Stimulated activated CD4-positive, alpha-beta T cell treated with anti-CD3 and anti-CD28 coated beads, Interleukin-12 subunit alpha, Interleukin-12 subunit beta, amount 100 ng/mL, for 48 hours (primary cell): ENCODE measurements at regions not wholly inside any gene's neighbourhood (a gene's known extent, or its start where the extent isn't known, plus 50 kb on each side); places are given as distances from the start of the nearest gene placed in this dataset.

ENCODE experiments used
- DNase-seq, 3 donors: peaks; one replicate each; pipeline ENCODE4 v3.0.0-alpha.2; 2020; ENCODE audit warnings: low read depth in 2 of 3, low spot score in 1 of 3

GRCh38 chr5:61951295-61951694, 354.7 kb upstream of the KIF2A start:
- DNase-seq: no peak

GRCh38 chr5:61953913-61954312, 352.1 kb upstream of the KIF2A start:
- no peak for DNase-seq

GRCh38 chr5:61964201-61964600, 341.8 kb upstream of the KIF2A start:
- no peak for DNase-seq

- DNase-seq: no peak
These were observed 340.9 kb upstream of the KIF2A start for GRCh38 chr5:61965069-61965468.

- DNase-seq: no peak
These were observed 340.5 kb upstream of the KIF2A start for GRCh38 chr5:61965490-61965889.

GRCh38 chr5:61966296-61966955, 339.6 kb upstream of the KIF2A start:
- DNase-seq: no peak

GRCh38 chr5:61966997-61967396, 339.0 kb upstream of the KIF2A start:
- DNase-seq: no peak

- DNase-seq: no peak
These were observed 338.3 kb upstream of the KIF2A start for GRCh38 chr5:61967681-61968080.

- no peak for DNase-seq
These were observed 336.7 kb upstream of the KIF2A start for GRCh38 chr5:61969347-61969746.

GRCh38 chr5:61969755-61970154, 336.3 kb upstream of the KIF2A start:
- no peak for DNase-seq

GRCh38 chr5:61970218-61970617, 335.8 kb upstream of the KIF2A start:
- DNase-seq: no peak

GRCh38 chr5:61974680-61975079, 331.3 kb upstream of the KIF2A start:
- peak in 1 of 3 donors; percentile 1 for DNase-seq

GRCh38 chr5:61981886-61982285, 324.1 kb upstream of the KIF2A start:
- DNase-seq: no peak

GRCh38 chr5:61991430-61991829, 314.6 kb upstream of the KIF2A start:
- no peak for DNase-seq

- no peak for DNase-seq
These were observed 314.1 kb upstream of the KIF2A start for GRCh38 chr5:61991866-61992265.

GRCh38 chr5:61993295-61993927, 312.6 kb upstream of the KIF2A start:
- DNase-seq: no peak

- no peak for DNase-seq
These were observed 311.8 kb upstream of the KIF2A start for GRCh38 chr5:61994171-61994570.

- no peak for DNase-seq
These were observed 310.5 kb upstream of the KIF2A start for GRCh38 chr5:61995486-61995885.

GRCh38 chr5:61999371-61999770, 306.6 kb upstream of the KIF2A start:
- no peak for DNase-seq

- DNase-seq: no peak
These were observed 305.4 kb upstream of the KIF2A start for GRCh38 chr5:62000646-62001045.

GRCh38 chr5:62001640-62002039, 304.4 kb upstream of the KIF2A start:
- no peak for DNase-seq

GRCh38 chr5:62002436-62002835, 303.6 kb upstream of the KIF2A start:
- no peak for DNase-seq

- DNase-seq: no peak
These were observed 300.5 kb upstream of the KIF2A start for GRCh38 chr5:62005551-62005950.
